ENCODE measurements at regions not wholly inside any gene's neighbourhood (a gene's known extent, or its start where the extent isn't known, plus 50 kb on each side); places are given as distances from the start of the nearest gene placed in this dataset.

GRCh38 chr10:62638062-62638477 lies 166.4 kb upstream of the ADO start:
- TF ChIP-seq ARNT (IDR thresholded peaks at IDR 0.05) (no peak), TARDBP (IDR thresholded peaks at IDR 0.05) (no peak), ELF4 (IDR thresholded peaks at IDR 0.05) (no peak), HDGF (IDR thresholded peaks at IDR 0.05; ENCODE audit: borderline replicate concordance) (no peak), CTBP1 (IDR thresholded peaks at IDR 0.05; ENCODE audit: borderline replicate concordance) (no peak), LEF1 (IDR thresholded peaks at IDR 0.05; ENCODE audit: borderline replicate concordance) (no peak)
